ENCODE measurements at regions not wholly inside any gene's neighbourhood (a gene's known extent, or its start where the extent isn't known, plus 50 kb on each side); places are given as distances from the start of the nearest gene placed in this dataset.

- no peak for DNase-seq
- Mint-ChIP-seq H3K4me3 (no peak overlapping the region), H3K36me3 (ENCODE audit: insufficient read depth) (no peaks in the 10 kb centered on the region), H3K9me3 (peaks cover 3% of the 10 kb centered on the region), H3K27me3 (ENCODE audit: low read depth) (no peaks in the 10 kb centered on the region), H3K4me1 (ENCODE audit: low read depth) (no peaks in the 10 kb centered on the region)
- ATAC-seq, result no peak
Measured at GRCh38 chr14:42742084-42742483, 1135.4 kb downstream of the LRFN5 start.

GRCh38 chr14:42736408-42736807 is 1129.7 kb downstream of the LRFN5 start:
- ATAC-seq (no peak), DNase-seq (no peak)
- H3K4me1 Mint-ChIP-seq (ENCODE audit: low read depth), result no peaks in the 10 kb centered on the region
- no peaks in the 10 kb centered on the region for H3K36me3 Mint-ChIP-seq (ENCODE audit: insufficient read depth)
- H3K27me3 Mint-ChIP-seq (ENCODE audit: low read depth), result no peaks in the 10 kb centered on the region
- H3K4me3 Mint-ChIP-seq, result no peak overlapping the region
- peaks cover 13% of the 10 kb centered on the region for H3K9me3 Mint-ChIP-seq

- H3K4me1 Mint-ChIP-seq (ENCODE audit: low read depth), result no peaks in the 10 kb centered on the region
- DNase-seq (no peak), ATAC-seq (no peak)
- H3K9me3 Mint-ChIP-seq, result peaks cover 13% of the 10 kb centered on the region
- no peak overlapping the region for H3K4me3 Mint-ChIP-seq
- H3K36me3 Mint-ChIP-seq (ENCODE audit: insufficient read depth), result no peaks in the 10 kb centered on the region
- no peaks in the 10 kb centered on the region for H3K27me3 Mint-ChIP-seq (ENCODE audit: low read depth)
Measured at GRCh38 chr14:42734041-42734440, 1127.4 kb downstream of the LRFN5 start.

- Mint-ChIP-seq H3K4me1 (ENCODE audit: low read depth) (no peaks in the 10 kb centered on the region), H3K4me3 (no peak overlapping the region), H3K27me3 (ENCODE audit: low read depth) (no peaks in the 10 kb centered on the region), H3K9me3 (peaks cover 10% of the 10 kb centered on the region), H3K36me3 (ENCODE audit: insufficient read depth) (no peaks in the 10 kb centered on the region)
- no peak for DNase-seq
- no peak for ATAC-seq
Measured at GRCh38 chr14:42732005-42732404, 1125.3 kb downstream of the LRFN5 start.

GRCh38 chr14:42731480-42731879 is 1124.8 kb downstream of the LRFN5 start:
- DNase-seq (no peak), ATAC-seq (no peak)
- H3K4me1 Mint-ChIP-seq (ENCODE audit: low read depth), result no peaks in the 10 kb centered on the region
- peaks cover 13% of the 10 kb centered on the region for H3K9me3 Mint-ChIP-seq
- no peaks in the 10 kb centered on the region for H3K27me3 Mint-ChIP-seq (ENCODE audit: low read depth)
- no peak overlapping the region for H3K4me3 Mint-ChIP-seq
- no peaks in the 10 kb centered on the region for H3K36me3 Mint-ChIP-seq (ENCODE audit: insufficient read depth)

- Mint-ChIP-seq H3K36me3 (ENCODE audit: insufficient read depth) (no peaks in the 10 kb centered on the region), H3K4me1 (ENCODE audit: low read depth) (no peaks in the 10 kb centered on the region), H3K4me3 (no peak overlapping the region), H3K9me3 (peaks cover 6% of the 10 kb centered on the region), H3K27me3 (ENCODE audit: low read depth) (no peaks in the 10 kb centered on the region)
- ATAC-seq (no peak), DNase-seq (no peak)
Measured at GRCh38 chr14:42729681-42730080, 1123.0 kb downstream of the LRFN5 start.

GRCh38 chr14:42719391-42719790 is 1112.7 kb downstream of the LRFN5 start:
- Mint-ChIP-seq H3K9me3 (peaks cover 11% of the 10 kb centered on the region), H3K4me1 (ENCODE audit: low read depth) (no peaks in the 10 kb centered on the region), H3K4me3 (no peak overlapping the region), H3K36me3 (ENCODE audit: insufficient read depth) (no peaks in the 10 kb centered on the region), H3K27me3 (ENCODE audit: low read depth) (no peaks in the 10 kb centered on the region)
- DNase-seq (no peak), ATAC-seq (no peak)

- Mint-ChIP-seq H3K27me3 (ENCODE audit: low read depth) (no peaks in the 10 kb centered on the region), H3K4me3 (no peak overlapping the region), H3K9me3 (peaks cover 12% of the 10 kb centered on the region), H3K4me1 (ENCODE audit: low read depth) (no peaks in the 10 kb centered on the region), H3K36me3 (ENCODE audit: insufficient read depth) (no peaks in the 10 kb centered on the region)
- ATAC-seq, result no peak
- DNase-seq, result no peak
Measured at GRCh38 chr14:42715316-42715715, 1108.6 kb downstream of the LRFN5 start.

- Mint-ChIP-seq H3K4me1 (ENCODE audit: low read depth) (no peaks in the 10 kb centered on the region), H3K9me3 (peaks cover 6% of the 10 kb centered on the region), H3K4me3 (no peak overlapping the region), H3K27me3 (ENCODE audit: low read depth) (no peaks in the 10 kb centered on the region), H3K36me3 (ENCODE audit: insufficient read depth) (no peaks in the 10 kb centered on the region)
- DNase-seq (no peak), ATAC-seq (no peak)
Measured at GRCh38 chr14:42710071-42710470, 1103.4 kb downstream of the LRFN5 start.

- Mint-ChIP-seq H3K4me1 (ENCODE audit: low read depth) (no peaks in the 10 kb centered on the region), H3K36me3 (ENCODE audit: insufficient read depth) (no peaks in the 10 kb centered on the region), H3K4me3 (no peak overlapping the region), H3K9me3 (peaks cover 5% of the 10 kb centered on the region), H3K27me3 (ENCODE audit: low read depth) (no peaks in the 10 kb centered on the region)
- no peak for DNase-seq
- ATAC-seq, result no peak
Measured at GRCh38 chr14:42703501-42703900, 1096.8 kb downstream of the LRFN5 start.

- no peaks in the 10 kb centered on the region for H3K36me3 Mint-ChIP-seq (ENCODE audit: insufficient read depth)
- no peak for ATAC-seq
- peaks cover 31% of the 10 kb centered on the region for H3K9me3 Mint-ChIP-seq
- H3K4me1 Mint-ChIP-seq (ENCODE audit: low read depth), result no peaks in the 10 kb centered on the region
- DNase-seq, result no peak
- H3K4me3 Mint-ChIP-seq, result no peak overlapping the region
- H3K27me3 Mint-ChIP-seq (ENCODE audit: low read depth), result no peaks in the 10 kb centered on the region
Measured at GRCh38 chr14:42687421-42687820, 1080.7 kb downstream of the LRFN5 start.

- H3K9me3 Mint-ChIP-seq, result peaks cover 14% of the 10 kb centered on the region
- DNase-seq (no peak), ATAC-seq (no peak)
- no peak overlapping the region for H3K4me3 Mint-ChIP-seq
- no peaks in the 10 kb centered on the region for H3K36me3 Mint-ChIP-seq (ENCODE audit: insufficient read depth)
- no peaks in the 10 kb centered on the region for H3K27me3 Mint-ChIP-seq (ENCODE audit: low read depth)
- no peaks in the 10 kb centered on the region for H3K4me1 Mint-ChIP-seq (ENCODE audit: low read depth)
Measured at GRCh38 chr14:42683707-42684106, 1077.0 kb downstream of the LRFN5 start.

GRCh38 chr14:42676636-42677035 is 1070.0 kb downstream of the LRFN5 start:
- H3K4me1 Mint-ChIP-seq (ENCODE audit: low read depth), result no peaks in the 10 kb centered on the region
- H3K36me3 Mint-ChIP-seq (ENCODE audit: insufficient read depth), result no peaks in the 10 kb centered on the region
- H3K4me3 Mint-ChIP-seq, result no peak overlapping the region
- ATAC-seq (no peak), DNase-seq (no peak)
- H3K27me3 Mint-ChIP-seq (ENCODE audit: low read depth), result no peaks in the 10 kb centered on the region
- H3K9me3 Mint-ChIP-seq, result peaks cover 6% of the 10 kb centered on the region

GRCh38 chr14:42673963-42674362 is 1067.3 kb downstream of the LRFN5 start:
- ATAC-seq (no peak), DNase-seq (no peak)
- H3K9me3 Mint-ChIP-seq, result peaks cover 6% of the 10 kb centered on the region
- H3K36me3 Mint-ChIP-seq (ENCODE audit: insufficient read depth), result no peaks in the 10 kb centered on the region
- no peaks in the 10 kb centered on the region for H3K27me3 Mint-ChIP-seq (ENCODE audit: low read depth)
- no peak overlapping the region for H3K4me3 Mint-ChIP-seq
- no peaks in the 10 kb centered on the region for H3K4me1 Mint-ChIP-seq (ENCODE audit: low read depth)

- DNase-seq (no peak), ATAC-seq (no peak)
- H3K4me3 Mint-ChIP-seq, result no peak overlapping the region
- H3K4me1 Mint-ChIP-seq (ENCODE audit: low read depth), result no peaks in the 10 kb centered on the region
- no peaks in the 10 kb centered on the region for H3K27me3 Mint-ChIP-seq (ENCODE audit: low read depth)
- H3K9me3 Mint-ChIP-seq, result peaks cover 6% of the 10 kb centered on the region
- H3K36me3 Mint-ChIP-seq (ENCODE audit: insufficient read depth), result no peaks in the 10 kb centered on the region
Measured at GRCh38 chr14:42671636-42672035, 1065.0 kb downstream of the LRFN5 start.

- H3K4me1 Mint-ChIP-seq (ENCODE audit: low read depth), result no peaks in the 10 kb centered on the region
- H3K9me3 Mint-ChIP-seq, result no peaks in the 10 kb centered on the region
- H3K27me3 Mint-ChIP-seq (ENCODE audit: low read depth), result no peaks in the 10 kb centered on the region
- ATAC-seq, result no peak
- no peaks in the 10 kb centered on the region for H3K36me3 Mint-ChIP-seq (ENCODE audit: insufficient read depth)
- H3K4me3 Mint-ChIP-seq, result no peak overlapping the region
- no peak for DNase-seq
Measured at GRCh38 chr14:42665083-42665482, 1058.4 kb downstream of the LRFN5 start.
